CD4-positive, alpha-beta T cell treated with Interferon gamma for 1 hour (primary cell): ENCODE measurements at regions not wholly inside any gene's neighbourhood (a gene's known extent, or its start where the extent isn't known, plus 50 kb on each side); places are given as distances from the start of the nearest gene placed in this dataset.

Source experiments
- DNase-seq: peaks from one replicate; pipeline ENCODE4 v3.0.0-alpha.2; 2020

- no peak for DNase-seq
Measured at GRCh38 chr14:65225299-65226159, 123.2 kb upstream of the MAX start.

GRCh38 chr14:65226824-65227604 lies 124.7 kb upstream of the MAX start:
- DNase-seq = no peak

- DNase-seq = no peak
Measured at GRCh38 chr14:65228436-65228835, 126.1 kb upstream of the MAX start.

- DNase-seq = no peak
Measured at GRCh38 chr14:65228956-65229747, 126.8 kb upstream of the MAX start.

GRCh38 chr14:65229748-65230728 lies 127.7 kb upstream of the MAX start:
- peak; percentile 17 for DNase-seq

- no peak for DNase-seq
Measured at GRCh38 chr14:65231286-65231980, 129.1 kb upstream of the MAX start.

GRCh38 chr14:65234752-65235361 lies 132.5 kb upstream of the MAX start:
- DNase-seq = no peak

- no peak for DNase-seq
Measured at GRCh38 chr14:65237023-65237814, 134.9 kb upstream of the MAX start.

- DNase-seq = no peak
Measured at GRCh38 chr14:65237941-65238340, 135.6 kb upstream of the MAX start.

GRCh38 chr14:65238456-65238855 lies 136.1 kb upstream of the MAX start:
- DNase-seq = no peak

- DNase-seq = no peak
Measured at GRCh38 chr14:65239143-65239937, 137.0 kb upstream of the MAX start.

- no peak for DNase-seq
Measured at GRCh38 chr14:65239938-65240296, 137.6 kb upstream of the MAX start.

- DNase-seq = no peak
Measured at GRCh38 chr14:65241125-65241752, 138.9 kb upstream of the MAX start.

- no peak for DNase-seq
Measured at GRCh38 chr14:65242732-65243134, 140.4 kb upstream of the MAX start.

- DNase-seq = no peak
Measured at GRCh38 chr14:65243766-65244442, 141.6 kb upstream of the MAX start.

GRCh38 chr14:65249471-65250161 lies 147.3 kb upstream of the MAX start:
- no peak for DNase-seq

- no peak for DNase-seq
Measured at GRCh38 chr14:65250162-65250495, 147.8 kb upstream of the MAX start.

GRCh38 chr14:65251213-65251612 lies 148.9 kb upstream of the MAX start:
- DNase-seq = no peak
